LNCAP (cell line): ENCODE measurements at regions not wholly inside any gene's neighbourhood (a gene's known extent, or its start where the extent isn't known, plus 50 kb on each side); places are given as distances from the start of the nearest gene placed in this dataset.

Source experiments
- TF ChIP-seq, protein P1 (sequence below): fragments of 450-650 bp; IDR thresholded peaks from 2 replicates; pipeline ENCODE4 v1.5.1; 2017; ENCODE audit warnings: mild to moderate bottlenecking

GRCh38 chr5:133663397-133664054 is 51.2 kb upstream of the FSTL4 start:
- TF ChIP-seq, protein P1, sequence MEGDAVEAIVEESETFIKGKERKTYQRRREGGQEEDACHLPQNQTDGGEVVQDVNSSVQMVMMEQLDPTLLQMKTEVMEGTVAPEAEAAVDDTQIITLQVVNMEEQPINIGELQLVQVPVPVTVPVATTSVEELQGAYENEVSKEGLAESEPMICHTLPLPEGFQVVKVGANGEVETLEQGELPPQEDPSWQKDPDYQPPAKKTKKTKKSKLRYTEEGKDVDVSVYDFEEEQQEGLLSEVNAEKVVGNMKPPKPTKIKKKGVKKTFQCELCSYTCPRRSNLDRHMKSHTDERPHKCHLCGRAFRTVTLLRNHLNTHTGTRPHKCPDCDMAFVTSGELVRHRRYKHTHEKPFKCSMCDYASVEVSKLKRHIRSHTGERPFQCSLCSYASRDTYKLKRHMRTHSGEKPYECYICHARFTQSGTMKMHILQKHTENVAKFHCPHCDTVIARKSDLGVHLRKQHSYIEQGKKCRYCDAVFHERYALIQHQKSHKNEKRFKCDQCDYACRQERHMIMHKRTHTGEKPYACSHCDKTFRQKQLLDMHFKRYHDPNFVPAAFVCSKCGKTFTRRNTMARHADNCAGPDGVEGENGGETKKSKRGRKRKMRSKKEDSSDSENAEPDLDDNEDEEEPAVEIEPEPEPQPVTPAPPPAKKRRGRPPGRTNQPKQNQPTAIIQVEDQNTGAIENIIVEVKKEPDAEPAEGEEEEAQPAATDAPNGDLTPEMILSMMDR, result no peak

DNA sequence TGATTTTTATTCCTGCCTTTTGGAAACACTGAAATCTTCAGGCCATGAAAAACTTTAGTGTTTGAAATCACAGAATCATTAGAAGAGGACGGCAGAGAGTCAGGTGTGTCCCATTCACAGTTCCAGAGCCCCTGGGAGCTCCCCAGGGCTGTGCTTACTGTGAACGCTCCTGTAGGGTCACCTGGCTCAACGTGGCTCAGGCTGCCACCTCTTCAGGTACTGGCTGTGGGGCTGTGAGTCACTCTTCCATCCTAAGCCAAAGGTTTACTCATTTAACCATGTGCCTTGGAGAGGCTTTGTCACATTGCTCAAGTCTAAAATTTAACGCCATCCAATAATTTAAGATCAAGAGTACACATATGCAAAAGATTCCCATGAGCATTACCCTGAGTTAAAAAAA is 50.2 kb upstream of the FSTL4 start:
- TF ChIP-seq, protein P1, result no peak
